ENCODE measurements at regions not wholly inside any gene's neighbourhood (a gene's known extent, or its start where the extent isn't known, plus 50 kb on each side); places are given as distances from the start of the nearest gene placed in this dataset.

GRCh38 chr6:169936355-169936975 is 185.0 kb downstream of the ERMARD start:
- TF ChIP-seq, protein P1, sequence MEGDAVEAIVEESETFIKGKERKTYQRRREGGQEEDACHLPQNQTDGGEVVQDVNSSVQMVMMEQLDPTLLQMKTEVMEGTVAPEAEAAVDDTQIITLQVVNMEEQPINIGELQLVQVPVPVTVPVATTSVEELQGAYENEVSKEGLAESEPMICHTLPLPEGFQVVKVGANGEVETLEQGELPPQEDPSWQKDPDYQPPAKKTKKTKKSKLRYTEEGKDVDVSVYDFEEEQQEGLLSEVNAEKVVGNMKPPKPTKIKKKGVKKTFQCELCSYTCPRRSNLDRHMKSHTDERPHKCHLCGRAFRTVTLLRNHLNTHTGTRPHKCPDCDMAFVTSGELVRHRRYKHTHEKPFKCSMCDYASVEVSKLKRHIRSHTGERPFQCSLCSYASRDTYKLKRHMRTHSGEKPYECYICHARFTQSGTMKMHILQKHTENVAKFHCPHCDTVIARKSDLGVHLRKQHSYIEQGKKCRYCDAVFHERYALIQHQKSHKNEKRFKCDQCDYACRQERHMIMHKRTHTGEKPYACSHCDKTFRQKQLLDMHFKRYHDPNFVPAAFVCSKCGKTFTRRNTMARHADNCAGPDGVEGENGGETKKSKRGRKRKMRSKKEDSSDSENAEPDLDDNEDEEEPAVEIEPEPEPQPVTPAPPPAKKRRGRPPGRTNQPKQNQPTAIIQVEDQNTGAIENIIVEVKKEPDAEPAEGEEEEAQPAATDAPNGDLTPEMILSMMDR (conservative IDR thresholded peaks at IDR 0.05), result no peak
- peak overlapping the region; percentile 77; the same call in 1 of the 2 replicates for H3K27ac ChIP-seq

- TF ChIP-seq, protein P1 (conservative IDR thresholded peaks at IDR 0.05), result no peak
- H3K27ac ChIP-seq, result peak overlapping the region; percentile 77
Measured at GRCh38 chr6:169935861-169936260, 184.4 kb downstream of the ERMARD start.

DNA sequence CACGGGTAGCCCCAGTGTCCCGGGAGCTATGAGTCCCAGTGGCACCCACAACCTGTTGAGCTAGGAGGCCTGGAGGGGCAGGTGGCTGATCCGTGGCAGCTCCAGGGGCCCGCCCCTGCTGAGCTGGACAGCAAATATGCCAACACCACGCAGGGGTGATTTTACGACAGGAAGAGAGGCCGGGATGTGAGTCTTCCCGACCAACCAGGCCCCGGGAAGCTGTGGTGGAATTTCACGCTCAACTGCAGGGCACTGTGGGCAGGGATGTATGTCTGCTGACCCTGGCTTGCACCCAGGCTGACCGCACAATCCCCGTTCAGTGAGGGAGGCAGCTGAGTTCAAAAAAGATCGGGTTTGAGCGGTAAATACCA is 183.9 kb downstream of the ERMARD start:
- peak overlapping the region; percentile 77 for H3K27ac ChIP-seq
- TF ChIP-seq, protein P1 (conservative IDR thresholded peaks at IDR 0.05), result no peak

- peak overlapping the region; percentile 77 for H3K27ac ChIP-seq
- TF ChIP-seq, protein P1 (conservative IDR thresholded peaks at IDR 0.05), result no peak
Measured at GRCh38 chr6:169934699-169935347, 183.4 kb downstream of the ERMARD start.

GRCh38 chr6:169933839-169934698 is 182.6 kb downstream of the ERMARD start:
- TF ChIP-seq, protein P1 (conservative IDR thresholded peaks at IDR 0.05), result no peak
- H3K27ac ChIP-seq, result peak overlapping the region; percentile 77

DNA sequence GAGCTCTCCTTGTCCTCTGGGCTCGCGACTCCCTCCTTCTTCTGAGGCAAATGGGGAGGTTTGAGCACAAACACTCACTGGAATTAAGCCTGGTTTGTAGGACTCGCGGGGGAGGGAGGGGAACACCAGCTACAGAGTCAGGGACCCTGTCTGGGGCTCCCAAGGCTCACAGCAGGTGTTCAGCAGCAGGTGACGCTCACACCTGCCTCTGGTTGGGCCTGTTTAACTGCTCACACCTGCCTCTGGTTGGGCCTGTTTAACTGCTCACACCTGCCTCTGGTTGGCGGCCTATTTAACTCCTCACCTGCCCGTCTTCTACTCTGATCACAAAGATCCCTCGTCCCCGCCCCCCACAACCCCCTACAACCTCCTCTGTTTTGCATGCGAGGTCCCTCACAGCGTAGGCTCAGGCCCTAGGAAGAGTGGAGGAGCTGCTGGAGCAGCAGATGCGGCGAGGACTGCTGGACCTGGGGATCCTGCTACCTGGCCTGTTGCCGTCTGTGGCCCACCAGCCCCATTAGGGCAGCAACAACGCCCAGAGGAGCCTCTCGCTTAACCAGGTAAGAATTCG is 181.9 kb downstream of the ERMARD start:
- TF ChIP-seq, protein P1 (conservative IDR thresholded peaks at IDR 0.05), result no peak
- H3K27ac ChIP-seq, result peak overlapping the region; percentile 77

DNA sequence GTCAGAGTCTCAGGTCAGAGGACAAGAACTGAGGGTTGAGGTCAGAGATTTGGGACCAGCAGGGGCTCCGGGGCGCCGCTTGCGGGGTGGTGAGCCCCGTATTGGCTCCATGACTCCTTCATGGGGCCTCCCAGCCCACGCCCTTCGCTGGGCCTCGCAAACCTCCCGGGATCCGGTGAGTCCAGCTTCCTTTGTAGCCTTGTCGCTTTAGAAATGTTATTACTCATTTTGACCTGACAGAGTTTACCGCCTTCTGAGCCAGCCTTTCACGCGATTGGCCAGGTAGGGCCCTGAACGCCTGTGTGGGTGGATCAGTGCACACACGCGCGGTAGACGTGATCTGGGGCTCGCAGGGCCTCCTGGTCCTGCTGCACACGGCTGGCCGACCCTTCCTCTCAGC is 181.1 kb downstream of the ERMARD start:
- TF ChIP-seq, protein P1 (conservative IDR thresholded peaks at IDR 0.05), result no peak

More for the DNA sequence above, 181.1 kb downstream of the ERMARD start:
- peak overlapping the region; percentile 77; the same call in 1 of the 2 replicates for H3K27ac ChIP-seq
